GM13976 (cell line): ENCODE measurements at regions not wholly inside any gene's neighbourhood (a gene's known extent, or its start where the extent isn't known, plus 50 kb on each side); places are given as distances from the start of the nearest gene placed in this dataset.

ENCODE experiments used
- DNase-seq: peaks from one replicate; pipeline ENCODE4 v3.0.0; 2012; ENCODE audit warnings: low spot score
- CTCF ChIP-seq: IDR thresholded peaks from 2 replicates; pipeline ENCODE4 v1.5.1; 2012; ENCODE audit warnings: borderline replicate concordance, mild to moderate bottlenecking; ENCODE audit not compliant: insufficient read depth; ENCODE audit errors: extremely low read depth, missing control alignments, control extremely low read depth
- in situ Hi-C: fragments of 300-500 bp; cut with MboI; formaldehyde crosslinking; loops from one replicate; pipeline ENCODE4 v1.12.0; 2022; ENCODE audit warnings: low sequenced_read_pairs, mixed read lengths, inconsistent platforms; ENCODE audit not compliant: unreplicated experiment

DNA sequence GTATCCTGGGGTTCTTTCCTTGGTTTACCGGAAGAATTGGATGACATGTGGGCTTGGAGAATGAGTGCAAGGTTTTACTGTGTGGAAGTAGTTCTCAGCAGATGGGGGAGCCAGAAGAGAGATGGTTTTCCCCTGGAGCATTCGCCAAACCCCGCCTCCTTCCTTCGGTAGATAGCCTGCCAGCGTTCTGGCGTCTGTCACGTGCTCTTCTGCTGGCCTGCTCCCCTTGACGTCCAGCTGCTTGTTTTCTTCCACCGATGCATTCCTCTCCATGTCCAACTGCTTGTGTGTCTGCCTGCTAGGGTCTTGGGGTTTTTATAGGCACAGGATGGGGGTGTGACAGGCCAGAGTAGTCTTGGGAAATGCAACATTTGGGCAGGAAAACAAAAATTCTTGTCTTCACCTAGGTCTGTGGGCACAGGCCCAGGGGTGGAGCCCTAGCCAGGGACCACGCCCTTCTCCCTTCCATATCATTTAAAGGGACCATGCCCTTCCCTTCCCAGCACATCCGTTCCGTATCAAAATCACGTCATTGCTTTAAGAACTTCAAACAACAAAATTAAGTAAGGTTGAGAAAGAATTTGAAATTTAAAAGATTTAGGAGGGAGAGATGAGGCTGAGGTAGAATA lies 538.7 kb upstream of the SMIM31 start:
- no peak for DNase-seq
- in situ Hi-C loops = no loop called here
- no peak for TF ChIP-seq CTCF

DNA sequence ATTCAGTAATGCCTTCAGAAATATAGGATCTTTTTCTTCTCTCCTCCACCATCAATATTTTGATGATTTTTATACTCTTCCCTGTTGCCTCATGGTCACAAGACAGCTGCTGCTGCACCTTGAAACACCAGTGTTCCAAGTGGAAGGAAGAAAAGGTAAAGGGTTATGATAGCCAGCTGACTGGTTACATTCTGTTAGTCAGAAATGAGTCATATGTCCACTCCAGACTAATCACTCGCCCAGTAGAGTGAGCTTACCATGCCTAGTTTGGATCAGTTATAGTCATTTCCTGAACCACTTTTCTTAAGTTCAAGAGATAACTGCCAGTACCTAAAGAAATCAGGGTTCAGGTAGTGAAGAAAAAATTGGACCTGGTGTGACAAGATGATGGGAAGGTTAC lies 532.3 kb upstream of the SMIM31 start:
- DNase-seq = no peak
- in situ Hi-C loops = no loop called here
- TF ChIP-seq CTCF = no peak

- in situ Hi-C loops = no loop called here
- TF ChIP-seq CTCF = no peak
These were observed 529.1 kb upstream of the SMIM31 start for GRCh38 chr4:164224871-164225270.

GRCh38 chr4:164229255-164229654 lies 524.7 kb upstream of the SMIM31 start:
- TF ChIP-seq CTCF = no peak
- in situ Hi-C loops = no loop called here
- no peak for DNase-seq

More at GRCh38 chr4:164224871-164225270, 529.1 kb upstream of the SMIM31 start:
- DNase-seq = no peak

DNA sequence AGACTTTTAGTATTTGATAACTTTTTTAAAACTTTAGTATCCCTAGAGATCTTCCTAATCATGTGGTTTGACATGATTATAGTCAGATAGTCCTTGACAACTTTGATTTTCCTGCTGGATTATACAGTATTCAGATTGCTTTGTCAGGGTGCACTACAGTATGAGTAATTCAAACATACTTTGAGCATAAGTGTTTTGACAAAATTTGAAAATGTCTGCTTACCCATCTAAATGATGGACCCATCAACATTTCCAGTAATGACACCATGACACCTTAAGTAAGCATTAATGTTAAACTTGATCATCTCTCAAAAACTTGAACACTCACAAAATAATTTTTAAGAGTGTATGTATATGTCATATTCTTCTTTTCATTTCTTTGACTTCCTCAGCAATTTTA lies 514.5 kb upstream of the SMIM31 start:
- no peak for TF ChIP-seq CTCF
- in situ Hi-C loops = no loop called here
- no peak for DNase-seq

- TF ChIP-seq CTCF = no peak
- no peak for DNase-seq
- in situ Hi-C loops = no loop called here
These were observed 514.0 kb upstream of the SMIM31 start for GRCh38 chr4:164239976-164240375.
